Fibroblast of lung (primary cell): ENCODE measurements at regions not wholly inside any gene's neighbourhood (a gene's known extent, or its start where the extent isn't known, plus 50 kb on each side); places are given as distances from the start of the nearest gene placed in this dataset.

Source experiments
- EZH2 ChIP-seq: IDR thresholded peaks from 2 replicates; pipeline ENCODE4 v1.5.1; 2012; ENCODE audit warnings: low read length, control low read depth, mild to moderate bottlenecking; ENCODE audit errors: missing control alignments
- TF ChIP-seq, protein P1 (sequence below), 2 donors: IDR thresholded peaks in 1 of 2; conservative IDR thresholded peaks in 1 of 2; 1 replicate in 1 of 2; 2 replicates in 1 of 2; pipeline ENCODE4 v1.5.1; 2011 to 2012; ENCODE audit warnings: low read length in 2 of 2, control low read depth in 1 of 2, inconsistent platforms in 1 of 2, low read depth in 1 of 2, mild to moderate bottlenecking in 1 of 2

DNA sequence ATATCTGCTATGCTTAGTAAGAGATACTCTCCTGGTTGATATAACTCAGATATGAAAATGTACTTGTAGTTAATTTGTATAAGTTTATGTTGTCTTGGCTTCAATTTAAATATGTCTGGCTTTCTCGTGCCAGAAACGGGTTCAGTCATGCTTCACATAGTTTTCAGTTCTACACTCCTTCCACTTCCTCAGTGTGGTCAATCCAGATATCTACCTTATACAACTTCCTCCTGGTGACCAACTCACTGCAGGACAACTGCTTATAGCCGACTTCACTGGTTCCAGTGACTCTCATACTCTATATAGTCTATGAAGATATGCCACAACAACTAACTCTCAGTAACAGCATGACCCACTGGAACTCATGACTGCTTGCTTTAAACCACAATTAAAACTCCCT is 690.4 kb downstream of the SLCO4C1 start:
- TF ChIP-seq, protein P1, sequence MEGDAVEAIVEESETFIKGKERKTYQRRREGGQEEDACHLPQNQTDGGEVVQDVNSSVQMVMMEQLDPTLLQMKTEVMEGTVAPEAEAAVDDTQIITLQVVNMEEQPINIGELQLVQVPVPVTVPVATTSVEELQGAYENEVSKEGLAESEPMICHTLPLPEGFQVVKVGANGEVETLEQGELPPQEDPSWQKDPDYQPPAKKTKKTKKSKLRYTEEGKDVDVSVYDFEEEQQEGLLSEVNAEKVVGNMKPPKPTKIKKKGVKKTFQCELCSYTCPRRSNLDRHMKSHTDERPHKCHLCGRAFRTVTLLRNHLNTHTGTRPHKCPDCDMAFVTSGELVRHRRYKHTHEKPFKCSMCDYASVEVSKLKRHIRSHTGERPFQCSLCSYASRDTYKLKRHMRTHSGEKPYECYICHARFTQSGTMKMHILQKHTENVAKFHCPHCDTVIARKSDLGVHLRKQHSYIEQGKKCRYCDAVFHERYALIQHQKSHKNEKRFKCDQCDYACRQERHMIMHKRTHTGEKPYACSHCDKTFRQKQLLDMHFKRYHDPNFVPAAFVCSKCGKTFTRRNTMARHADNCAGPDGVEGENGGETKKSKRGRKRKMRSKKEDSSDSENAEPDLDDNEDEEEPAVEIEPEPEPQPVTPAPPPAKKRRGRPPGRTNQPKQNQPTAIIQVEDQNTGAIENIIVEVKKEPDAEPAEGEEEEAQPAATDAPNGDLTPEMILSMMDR (conservative IDR thresholded peaks at IDR 0.05 in 1 of 2, IDR thresholded peaks at IDR 0.05 in 1 of 2; ENCODE audit: low read depth in 1 of 2, low read length in 2 of 2) = no peak
- no peak for TF ChIP-seq EZH2
